AG04450 (cell line): ENCODE measurements at regions not wholly inside any gene's neighbourhood (a gene's known extent, or its start where the extent isn't known, plus 50 kb on each side); places are given as distances from the start of the nearest gene placed in this dataset.
"Not testable (repeated sequence)": the region's sequence is repeated elsewhere in the genome, so short reads cannot be mapped to it uniquely, and the experiment has no call there.

Experiments used
- CTCF ChIA-PET: fragments of 300-600, 350-600 bp; formaldehyde crosslinking; extraction: SDS; loops from one replicate; lab custom pipeline; 2022; ENCODE audit warnings: antibody characterized with exemption, inconsistent platforms; lab: Charles Lee
- POLR2A ChIA-PET: fragments of 350-600 bp; formaldehyde crosslinking; extraction: SDS; loops from one replicate; lab custom pipeline; 2021; ENCODE audit warnings: antibody characterized with exemption, inconsistent platforms; lab: Yijun Ruan, JAX
- DNase-seq: peaks from one replicate; pipeline ENCODE4 v3.0.0-alpha.2; 2011; ENCODE audit warnings: low read depth, low spot score
- H3K27ac ChIP-seq: one replicate; pipeline ENCODE4 v1.5.1; 2012; ENCODE audit warnings: low read depth, low read length, control low read depth
- H3K27me3 ChIP-seq: one replicate; pipeline ENCODE4 v1.6.0; 2012; ENCODE audit warnings: low read length; ENCODE audit not compliant: control insufficient read depth, insufficient read depth
- H3K4me3 ChIP-seq: 2 replicates; pipeline ENCODE4 v1.5.1; 2011; ENCODE audit warnings: mild to moderate bottlenecking, low read depth, low read length, control low read depth
- H3K9me3 ChIP-seq: 2 replicates; pipeline ENCODE4 v1.5.1; 2012; ENCODE audit warnings: low read length; ENCODE audit not compliant: control insufficient read depth, insufficient read depth
- CTCF ChIP-seq: IDR thresholded peaks from 2 replicates; pipeline ENCODE4 v1.5.1; 2011; ENCODE audit warnings: low read depth, low read length, control low read depth, inconsistent platforms

DNA sequence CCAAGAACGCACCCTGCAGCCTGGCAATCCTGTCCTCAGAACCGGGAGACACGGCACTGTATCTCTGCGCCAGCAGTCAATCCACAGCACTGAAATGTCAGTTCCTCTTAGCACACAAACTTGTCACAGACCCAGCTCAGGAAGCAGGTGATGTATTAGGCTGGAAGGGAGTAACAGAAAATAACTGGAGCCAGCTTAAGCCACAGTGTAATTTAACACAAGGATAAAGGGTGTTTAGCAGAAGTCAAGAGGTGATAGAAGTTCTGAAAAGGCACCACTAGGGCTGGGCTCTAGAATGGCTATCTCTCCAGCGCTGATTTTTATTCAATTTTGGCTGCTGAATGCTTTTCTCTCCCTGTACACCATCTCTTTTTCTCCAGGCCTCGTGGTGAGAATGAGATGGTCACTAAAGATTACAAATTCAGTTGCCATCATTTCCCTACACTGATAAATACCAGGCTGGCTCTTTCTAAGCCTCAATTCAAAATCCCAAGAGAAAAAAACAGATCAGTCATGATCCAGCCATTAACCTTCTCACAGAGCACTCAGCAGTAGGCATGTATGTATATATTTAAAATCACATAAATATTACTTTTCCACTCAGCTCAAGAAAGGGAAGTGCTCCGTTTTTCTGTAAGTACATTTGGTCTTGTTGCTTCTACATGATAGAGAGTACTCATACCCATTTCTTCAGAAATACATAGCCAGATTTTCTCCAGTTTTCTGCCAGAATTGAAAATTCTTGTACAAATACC lies 102.7 kb upstream of the PRSS1 start:
- no peaks in the 10 kb centered on the region for H3K9me3 ChIP-seq
- peaks cover 2% of the 10 kb centered on the region for H3K27me3 ChIP-seq
- TF ChIP-seq CTCF, result no peak
- H3K4me3 ChIP-seq, result no peak overlapping the region
- DNase-seq, result no peak
- no peak overlapping the region for H3K27ac ChIP-seq
- POLR2A ChIA-PET, result no interaction called here
- CTCF ChIA-PET, result interaction anchor here (1.8 kb wide), 1 partner anchor 137 kb away, joined by 8 read pairs; no protein-coding TSS in a partner anchor

DNA sequence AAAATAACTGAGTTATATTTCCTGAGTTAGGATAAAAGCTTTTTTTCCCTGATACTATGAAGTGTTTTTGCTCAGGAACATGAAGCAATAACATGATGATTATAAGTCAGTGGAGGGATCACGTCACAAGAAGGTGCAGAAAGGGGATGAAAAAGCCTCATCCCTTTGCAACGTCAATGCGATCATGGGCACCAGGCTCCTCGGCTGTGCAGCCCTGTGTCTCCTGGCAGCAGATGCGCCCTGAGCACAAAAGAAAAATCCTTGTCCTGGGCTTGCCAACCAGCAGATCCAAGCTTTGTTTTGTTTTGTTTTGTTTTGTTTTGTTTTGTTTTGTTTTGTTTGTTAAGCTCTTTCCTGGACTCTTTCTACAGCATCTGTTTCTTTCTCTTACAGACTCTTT lies 103.5 kb upstream of the PRSS1 start:
- no peaks in the 10 kb centered on the region for H3K9me3 ChIP-seq
- DNase-seq, result no peak
- no peak overlapping the region for H3K27ac ChIP-seq
- ChIA-PET POLR2A (no interaction called here), CTCF (interaction anchor here (1.0 to 2.9 kb wide), 4 partner anchors 14 to 166 kb away, joined by 3 to 19 read pairs (median 6); no protein-coding TSS in a partner anchor)
- H3K4me3 ChIP-seq, result no peak overlapping the region
- H3K27me3 ChIP-seq, result peaks cover 2% of the 10 kb centered on the region
- no peak for TF ChIP-seq CTCF

DNA sequence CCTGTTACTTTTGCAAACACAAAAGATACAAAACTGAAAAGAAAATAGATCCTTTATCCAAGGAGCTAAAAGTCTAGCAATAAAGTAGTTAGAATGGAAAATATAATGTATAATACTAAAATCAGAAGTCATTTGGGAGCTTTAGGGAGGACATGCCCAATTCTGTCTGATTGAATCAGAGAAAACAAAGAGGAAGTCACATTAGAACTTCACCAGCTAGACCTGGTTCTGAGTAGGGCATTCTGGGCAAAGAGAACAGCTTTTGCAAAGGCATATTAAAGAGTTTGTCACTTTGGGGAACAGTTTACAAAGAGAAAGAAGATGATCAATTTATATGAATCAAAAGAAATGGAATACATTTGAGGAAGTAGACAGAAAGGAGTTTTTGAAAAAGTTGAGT lies 107.0 kb upstream of the PRSS1 start:
- ChIA-PET POLR2A (no interaction called here), CTCF (interaction anchor here (1.1 to 1.4 kb wide), 2 partner anchors 10 to 141 kb away, joined by 4 read pairs; no protein-coding TSS in a partner anchor)
- no peak for DNase-seq
- Histone ChIP-seq H3K27me3 (peaks cover 2% of the 10 kb centered on the region), H3K9me3 (no peaks in the 10 kb centered on the region), H3K4me3 (no peak overlapping the region), H3K27ac (no peak overlapping the region)
- TF ChIP-seq CTCF, result no peak

DNA sequence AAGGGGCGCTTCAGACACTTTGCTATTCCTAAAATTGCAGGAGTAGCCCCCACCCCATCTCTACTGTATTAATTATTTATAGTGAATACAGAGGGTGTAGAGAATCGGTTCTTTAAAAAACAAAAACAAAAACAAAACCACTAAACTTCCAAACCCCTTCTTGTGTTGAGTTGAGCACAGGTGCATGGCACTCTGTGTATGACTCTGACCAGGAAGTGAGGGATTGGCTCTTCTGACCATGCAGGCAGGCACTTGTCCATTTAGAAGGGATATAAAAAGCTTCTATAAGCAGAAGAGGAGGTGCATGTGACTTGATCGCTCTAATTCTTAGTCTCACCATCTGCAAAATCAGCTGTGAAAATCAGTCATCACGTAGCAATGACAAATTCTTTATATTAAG lies 108.0 kb upstream of the PRSS1 start:
- CTCF ChIA-PET, result interaction anchor here (1.4 kb wide), 1 partner anchor 9 kb away, joined by 4 read pairs; no protein-coding TSS in a partner anchor
- H3K27ac ChIP-seq, DNase-seq, POLR2A ChIA-PET, H3K27me3 ChIP-seq, H3K9me3 ChIP-seq, H3K4me3 ChIP-seq: not testable (repeated sequence)

DNA sequence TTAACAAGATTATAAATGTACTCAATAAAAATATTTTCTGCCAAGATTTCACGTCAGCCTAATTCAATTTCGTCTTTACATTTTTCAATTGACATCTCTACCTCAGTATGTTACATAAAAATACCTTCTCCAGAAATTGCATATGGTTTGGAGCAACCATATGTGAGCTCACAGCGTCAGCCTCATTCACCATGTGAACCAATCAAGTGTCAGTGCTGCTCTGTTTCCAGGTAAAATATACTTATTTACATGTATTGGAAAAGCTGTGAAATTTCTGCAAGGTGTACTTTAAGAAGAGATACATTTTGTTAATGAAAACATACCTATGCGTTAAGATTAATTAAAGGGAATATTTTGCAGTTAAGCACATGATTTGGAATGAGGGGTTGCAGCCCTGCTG lies 110.7 kb upstream of the PRSS1 start:
- Histone ChIP-seq H3K4me3 (no peak overlapping the region), H3K27ac (no peak overlapping the region), H3K27me3 (peaks cover 2% of the 10 kb centered on the region), H3K9me3 (no peaks in the 10 kb centered on the region)
- TF ChIP-seq CTCF, result no peak
- no peak for DNase-seq
- ChIA-PET CTCF (no interaction called here), POLR2A (no interaction called here)
